ENCODE measurements at regions not wholly inside any gene's neighbourhood (a gene's known extent, or its start where the extent isn't known, plus 50 kb on each side); places are given as distances from the start of the nearest gene placed in this dataset.
"Not testable (repeated sequence)": the region's sequence is repeated elsewhere in the genome, so short reads cannot be mapped to it uniquely, and the experiment has no call there.

GRCh38 chr6:37078814-37079213 is 73.4 kb downstream of the FGD2 start:
- DNase-seq (ENCODE audit: low read depth) = no peak

GRCh38 chr6:37081042-37081607 is 75.7 kb downstream of the FGD2 start:
- DNase-seq (ENCODE audit: low read depth) = no peak

- DNase-seq (ENCODE audit: low read depth) = no peak
Observed at GRCh38 chr6:37082390-37083130, 77.1 kb downstream of the FGD2 start.

- DNase-seq (ENCODE audit: low read depth) = no peak
Observed at GRCh38 chr6:37083243-37084138, 78.0 kb downstream of the FGD2 start.

GRCh38 chr6:37084665-37085064 is 79.2 kb downstream of the FGD2 start:
- not testable (repeated sequence) for DNase-seq (ENCODE audit: low read depth)

- DNase-seq (ENCODE audit: low read depth) = no peak
Observed at GRCh38 chr6:37085198-37085597, 79.7 kb downstream of the FGD2 start.

GRCh38 chr6:37088897-37089296 is 81.1 kb upstream of the PIM1 start:
- no peak for DNase-seq (ENCODE audit: low read depth)

- DNase-seq (ENCODE audit: low read depth) = no peak
Observed at GRCh38 chr6:37089783-37090182, 80.2 kb upstream of the PIM1 start.

- not testable (repeated sequence) for DNase-seq (ENCODE audit: low read depth)
Observed at GRCh38 chr6:37091104-37091503, 78.8 kb upstream of the PIM1 start.

GRCh38 chr6:37091586-37091985 is 78.4 kb upstream of the PIM1 start:
- DNase-seq (ENCODE audit: low read depth) = not testable (repeated sequence)

GRCh38 chr6:37092923-37093727 is 76.8 kb upstream of the PIM1 start:
- DNase-seq (ENCODE audit: low read depth) = no peak

- no peak for DNase-seq (ENCODE audit: low read depth)
Observed at GRCh38 chr6:37093728-37094069, 76.3 kb upstream of the PIM1 start.

- DNase-seq (ENCODE audit: low read depth) = no peak
Observed at GRCh38 chr6:37095997-37096396, 74.0 kb upstream of the PIM1 start.

- no peak for DNase-seq (ENCODE audit: low read depth)
Observed at GRCh38 chr6:37097335-37097734, 72.6 kb upstream of the PIM1 start.

- no peak for DNase-seq (ENCODE audit: low read depth)
Observed at GRCh38 chr6:37099442-37099841, 70.5 kb upstream of the PIM1 start.

- no peak for DNase-seq (ENCODE audit: low read depth)
Observed at GRCh38 chr6:37100745-37101144, 69.2 kb upstream of the PIM1 start.

- no peak for DNase-seq (ENCODE audit: low read depth)
Observed at GRCh38 chr6:37101991-37102298, 68.0 kb upstream of the PIM1 start.

- DNase-seq (ENCODE audit: low read depth) = peak; percentile 90
Observed at GRCh38 chr6:37102299-37103168, 67.4 kb upstream of the PIM1 start.

GRCh38 chr6:37103169-37104039 is 66.5 kb upstream of the PIM1 start:
- peak; percentile 61 for DNase-seq (ENCODE audit: low read depth)

GRCh38 chr6:37104824-37105147 is 65.2 kb upstream of the PIM1 start:
- DNase-seq (ENCODE audit: low read depth) = no peak

All from Daoy (cell line).